HEK293 (cell line): ENCODE measurements at regions not wholly inside any gene's neighbourhood (a gene's known extent, or its start where the extent isn't known, plus 50 kb on each side); places are given as distances from the start of the nearest gene placed in this dataset.

Experiments
- CTCF ChIA-PET: fragments of 350-600 bp; formaldehyde crosslinking; extraction: SDS; loops from one replicate; lab custom pipeline; 2021; ENCODE audit warnings: antibody characterized with exemption; lab: Yijun Ruan, JAX
- POLR2A ChIA-PET: fragments of 300-600 bp; formaldehyde crosslinking; extraction: SDS; loops from one replicate; lab custom pipeline; 2020; ENCODE audit warnings: antibody characterized with exemption, inconsistent platforms; lab: Yijun Ruan, JAX
- H3K27ac ChIP-seq: fragments of 200-500 bp; sonication (Bioruptor generic); 2 replicates; pipeline ENCODE4 v1.5.1; 2014; ENCODE audit warnings: low read depth, low read length, control low read depth, inconsistent platforms; ENCODE audit errors: extremely low read depth
- H3K36me3 ChIP-seq, 2 experiments: fragments of 200-500 bp in 1 of 2; sonication (Bioruptor generic) in 1 of 2; 1 replicate in 1 of 2; 2 replicates in 1 of 2; pipeline ENCODE4 v1.5.1; 2014 to 2017; ENCODE audit warnings: inconsistent platforms in 2 of 2, low read length in 2 of 2; ENCODE audit not compliant: control insufficient read depth in 2 of 2, insufficient read depth in 1 of 2
- H3K4me1 ChIP-seq: fragments of 200-500 bp; sonication (Bioruptor generic); 2 replicates; pipeline ENCODE4 v1.5.1; 2014; ENCODE audit warnings: mild to moderate bottlenecking, low read length, inconsistent platforms; ENCODE audit not compliant: control insufficient read depth, insufficient read depth
- H3K4me3 ChIP-seq: 2 replicates; pipeline ENCODE4 v1.5.1; 2011; ENCODE audit warnings: low read depth, mild to moderate bottlenecking, control low read depth, low read length, moderate library complexity
- H3K9me3 ChIP-seq: fragments of 200-500 bp; sonication (Bioruptor generic); 2 replicates; pipeline ENCODE4 v1.5.1; 2014; ENCODE audit warnings: low read depth, low read length, inconsistent platforms; ENCODE audit not compliant: control insufficient read depth, insufficient read depth
- FEZF1 ChIP-seq: fragments of 450-650 bp; formaldehyde crosslinking; IDR thresholded peaks from 2 replicates; pipeline ENCODE4 v1.5.1; 2016; ENCODE audit warnings: missing biosample characterization, missing genetic modification characterization
- OSR2 ChIP-seq: fragments of 450-650 bp; formaldehyde crosslinking; IDR thresholded peaks from 2 replicates; pipeline ENCODE4 v1.5.1; 2016; ENCODE audit warnings: missing biosample characterization, missing genetic modification characterization
- SCRT2 ChIP-seq: fragments of 450-650 bp; formaldehyde crosslinking; IDR thresholded peaks from 2 replicates; pipeline ENCODE4 v1.5.1; 2016; ENCODE audit warnings: missing biosample characterization, missing genetic modification characterization
- ZBTB1 ChIP-seq: fragments of 450-650 bp; formaldehyde crosslinking; IDR thresholded peaks from 2 replicates; pipeline ENCODE4 v1.5.1; 2016; ENCODE audit warnings: missing biosample characterization, missing genetic modification characterization
- ZBTB48 ChIP-seq: fragments of 450-650 bp; formaldehyde crosslinking; IDR thresholded peaks from 2 replicates; pipeline ENCODE4 v1.5.1; 2016; ENCODE audit warnings: missing biosample characterization, missing genetic modification characterization
- ZNF10 ChIP-seq: fragments of 450-650 bp; formaldehyde crosslinking; IDR thresholded peaks from 2 replicates; pipeline ENCODE4 v1.5.1; 2017; ENCODE audit warnings: missing biosample characterization, missing genetic modification characterization
- ZNF112 ChIP-seq: fragments of 450-650 bp; formaldehyde crosslinking; IDR thresholded peaks from 2 replicates; pipeline ENCODE4 v1.5.0; 2017; ENCODE audit warnings: missing biosample characterization, missing genetic modification characterization
- ZNF133 ChIP-seq: fragments of 450-650 bp; formaldehyde crosslinking; IDR thresholded peaks from 2 replicates; pipeline ENCODE4 v1.5.1; 2016; ENCODE audit warnings: missing biosample characterization, missing genetic modification characterization
- ZNF184 ChIP-seq: fragments of 450-650 bp; IDR thresholded peaks from 2 replicates; pipeline ENCODE4 v1.5.1; 2018; ENCODE audit warnings: missing biosample characterization, mild to moderate bottlenecking, missing genetic modification characterization
- ZNF223 ChIP-seq: fragments of 450-650 bp; formaldehyde crosslinking; IDR thresholded peaks from 2 replicates; pipeline ENCODE4 v1.5.1; 2016; ENCODE audit warnings: missing biosample characterization, missing genetic modification characterization
- ZNF350 ChIP-seq: fragments of 450-650 bp; formaldehyde crosslinking; IDR thresholded peaks from 2 replicates; pipeline ENCODE4 v1.5.0; 2017; ENCODE audit warnings: missing biosample characterization, mild to moderate bottlenecking, missing genetic modification characterization
- ZNF416 ChIP-seq: fragments of 450-650 bp; formaldehyde crosslinking; IDR thresholded peaks from 2 replicates; pipeline ENCODE4 v1.5.1; 2016; ENCODE audit warnings: missing biosample characterization, missing genetic modification characterization
- ZNF549 ChIP-seq: fragments of 450-650 bp; IDR thresholded peaks from 2 replicates; pipeline ENCODE4 v1.5.1; 2018; ENCODE audit warnings: missing biosample characterization, missing genetic modification characterization, mild to moderate bottlenecking, inconsistent platforms, moderate library complexity
- ZNF707 ChIP-seq: fragments of 450-650 bp; formaldehyde crosslinking; IDR thresholded peaks from 2 replicates; pipeline ENCODE4 v1.5.1; 2016; ENCODE audit warnings: missing biosample characterization, missing genetic modification characterization
- ZNF777 ChIP-seq: fragments of 450-650 bp; formaldehyde crosslinking; IDR thresholded peaks from 2 replicates; pipeline ENCODE4 v1.5.1; 2017; ENCODE audit warnings: missing biosample characterization, missing genetic modification characterization, borderline replicate concordance
- ZNF785 ChIP-seq: fragments of 450-650 bp; formaldehyde crosslinking; IDR thresholded peaks from 2 replicates; pipeline ENCODE4 v1.5.1; 2016; ENCODE audit warnings: missing biosample characterization, missing genetic modification characterization
- ZSCAN16 ChIP-seq: fragments of 450-650 bp; formaldehyde crosslinking; IDR thresholded peaks from 2 replicates; pipeline ENCODE4 v1.5.1; 2016; ENCODE audit warnings: missing biosample characterization, missing genetic modification characterization
- ZSCAN23 ChIP-seq: fragments of 450-650 bp; formaldehyde crosslinking; IDR thresholded peaks from 2 replicates; pipeline ENCODE4 v1.5.1; 2016; ENCODE audit warnings: missing biosample characterization, missing genetic modification characterization
- TF ChIP-seq, protein P1 (sequence below): fragments of 450-650 bp; formaldehyde crosslinking; IDR thresholded peaks from 2 replicates; pipeline ENCODE4 v1.5.1; 2016; ENCODE audit warnings: missing biosample characterization, missing genetic modification characterization
- TF ChIP-seq, protein P2 (sequence below): fragments of 450-650 bp; formaldehyde crosslinking; IDR thresholded peaks from 2 replicates; pipeline ENCODE4 v1.5.1; 2016; ENCODE audit warnings: missing biosample characterization, missing genetic modification characterization
- TF ChIP-seq, protein P3 (sequence below): fragments of 450-650 bp; formaldehyde crosslinking; IDR thresholded peaks from 2 replicates; pipeline ENCODE4 v1.5.1; 2016; ENCODE audit warnings: missing biosample characterization, missing genetic modification characterization, borderline replicate concordance

DNA sequence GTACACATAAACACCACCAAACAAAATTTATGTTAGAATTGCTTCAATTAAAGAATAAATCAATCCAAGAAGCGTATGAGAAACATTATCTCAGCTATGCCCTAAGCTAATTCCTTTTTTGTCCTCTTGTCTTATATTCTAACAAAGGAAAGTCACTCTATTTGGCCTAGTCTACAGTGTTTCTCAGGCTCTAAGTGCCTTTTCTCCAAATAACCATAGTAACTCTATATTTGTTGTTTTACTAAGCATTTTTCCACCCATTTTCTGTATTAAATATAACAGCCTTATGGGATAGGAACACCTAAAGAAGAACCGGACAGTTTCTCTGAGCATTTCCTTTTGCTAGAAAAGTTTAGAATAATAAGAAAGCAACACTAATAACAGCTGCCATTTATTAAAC is 120.1 kb upstream of the MTAP start:
- no peak overlapping the region for H3K27ac ChIP-seq
- H3K4me1 ChIP-seq = peaks cover 19% of the 10 kb centered on the region
- no peak overlapping the region for H3K4me3 ChIP-seq
- no peaks in the 10 kb centered on the region for H3K36me3 ChIP-seq
- H3K9me3 ChIP-seq = no peaks in the 10 kb centered on the region
- TF ChIP-seq ZNF707 (tag by site-specific recombination) (no peak), ZNF350 (tag by site-specific recombination) (no peak), ZNF184 (tag by site-specific recombination) (no peak), ZNF112 (no peak), ZSCAN23 (no peak), ZSCAN16 (tag by site-specific recombination) (no peak), ZNF777 (no peak), ZNF785 (tag by site-specific recombination) (no peak), ZNF223 (tag by site-specific recombination) (no peak), ZNF133 (no peak), ZBTB1 (tag by site-specific recombination) (no peak), ZNF416 (tag by site-specific recombination) (no peak), ZNF549 (tag by site-specific recombination) (no peak)
- TF ChIP-seq, protein P1, sequence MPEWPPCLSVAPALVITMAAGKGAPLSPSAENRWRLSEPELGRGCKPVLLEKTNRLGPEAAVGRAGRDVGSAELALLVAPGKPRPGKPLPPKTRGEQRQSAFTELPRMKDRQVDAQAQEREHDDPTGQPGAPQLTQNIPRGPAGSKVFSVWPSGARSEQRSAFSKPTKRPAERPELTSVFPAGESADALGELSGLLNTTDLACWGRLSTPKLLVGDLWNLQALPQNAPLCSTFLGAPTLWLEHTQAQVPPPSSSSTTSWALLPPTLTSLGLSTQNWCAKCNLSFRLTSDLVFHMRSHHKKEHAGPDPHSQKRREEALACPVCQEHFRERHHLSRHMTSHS (tag by site-specific recombination) = no peak
- TF ChIP-seq, protein P2, sequence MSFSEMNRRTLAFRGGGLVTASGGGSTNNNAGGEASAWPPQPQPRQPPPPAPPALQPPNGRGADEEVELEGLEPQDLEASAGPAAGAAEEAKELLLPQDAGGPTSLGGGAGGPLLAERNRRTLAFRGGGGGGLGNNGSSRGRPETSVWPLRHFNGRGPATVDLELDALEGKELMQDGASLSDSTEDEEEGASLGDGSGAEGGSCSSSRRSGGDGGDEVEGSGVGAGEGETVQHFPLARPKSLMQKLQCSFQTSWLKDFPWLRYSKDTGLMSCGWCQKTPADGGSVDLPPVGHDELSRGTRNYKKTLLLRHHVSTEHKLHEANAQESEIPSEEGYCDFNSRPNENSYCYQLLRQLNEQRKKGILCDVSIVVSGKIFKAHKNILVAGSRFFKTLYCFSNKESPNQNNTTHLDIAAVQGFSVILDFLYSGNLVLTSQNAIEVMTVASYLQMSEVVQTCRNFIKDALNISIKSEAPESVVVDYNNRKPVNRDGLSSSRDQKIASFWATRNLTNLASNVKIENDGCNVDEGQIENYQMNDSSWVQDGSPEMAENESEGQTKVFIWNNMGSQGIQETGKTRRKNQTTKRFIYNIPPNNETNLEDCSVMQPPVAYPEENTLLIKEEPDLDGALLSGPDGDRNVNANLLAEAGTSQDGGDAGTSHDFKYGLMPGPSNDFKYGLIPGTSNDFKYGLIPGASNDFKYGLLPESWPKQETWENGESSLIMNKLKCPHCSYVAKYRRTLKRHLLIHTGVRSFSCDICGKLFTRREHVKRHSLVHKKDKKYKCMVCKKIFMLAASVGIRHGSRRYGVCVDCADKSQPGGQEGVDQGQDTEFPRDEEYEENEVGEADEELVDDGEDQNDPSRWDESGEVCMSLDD (tag by site-specific recombination) = no peak
- ChIA-PET POLR2A (interaction anchor here (1.4 kb wide), 1 partner anchor 106 kb away, joined by 5 read pairs; no protein-coding TSS in a partner anchor), CTCF (interaction anchor here (1.3 to 1.6 kb wide), 2 partner anchors 27 to 108 kb away, joined by 4 to 5 read pairs; no protein-coding TSS in a partner anchor)

DNA sequence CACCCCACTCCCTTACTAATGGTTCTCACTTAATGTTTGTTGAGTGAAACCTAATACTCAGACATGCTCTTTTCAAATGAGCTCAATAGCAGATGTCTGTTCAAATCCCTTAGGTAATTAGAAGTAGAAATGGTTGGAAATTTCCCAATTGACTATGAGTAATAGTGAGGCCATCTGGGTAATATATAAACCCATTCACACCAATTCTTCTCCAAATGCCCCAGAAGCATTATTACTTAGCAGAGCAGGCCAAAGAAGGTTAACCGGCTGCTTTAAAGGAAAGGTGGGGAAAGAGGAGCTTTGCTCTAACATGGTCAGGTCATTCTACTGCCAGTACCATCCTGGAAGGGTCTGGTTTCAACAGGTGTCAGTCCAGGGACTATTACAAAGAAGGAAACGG is 119.5 kb upstream of the MTAP start:
- Histone ChIP-seq H3K4me3 (no peak overlapping the region), H3K36me3 (no peaks in the 10 kb centered on the region), H3K4me1 (peaks cover 19% of the 10 kb centered on the region), H3K27ac (no peak overlapping the region), H3K9me3 (no peaks in the 10 kb centered on the region)
- ChIA-PET POLR2A (interaction anchor here (1.4 kb wide), 1 partner anchor 107 kb away, joined by 5 read pairs; no protein-coding TSS in a partner anchor), CTCF (interaction anchor here (1.6 kb wide), 1 partner anchor 26 kb away, joined by 4 read pairs; no protein-coding TSS in a partner anchor)
- TF ChIP-seq ZBTB48 (tag by site-specific recombination) = peak; percentile 87
- TF ChIP-seq FEZF1 (tag by site-specific recombination) = peak; percentile 40; the same call in 1 of the 2 replicates
- no peak for TF ChIP-seq ZNF549 (tag by site-specific recombination)
- TF ChIP-seq SCRT2 (tag by site-specific recombination) = peak; percentile 84

DNA sequence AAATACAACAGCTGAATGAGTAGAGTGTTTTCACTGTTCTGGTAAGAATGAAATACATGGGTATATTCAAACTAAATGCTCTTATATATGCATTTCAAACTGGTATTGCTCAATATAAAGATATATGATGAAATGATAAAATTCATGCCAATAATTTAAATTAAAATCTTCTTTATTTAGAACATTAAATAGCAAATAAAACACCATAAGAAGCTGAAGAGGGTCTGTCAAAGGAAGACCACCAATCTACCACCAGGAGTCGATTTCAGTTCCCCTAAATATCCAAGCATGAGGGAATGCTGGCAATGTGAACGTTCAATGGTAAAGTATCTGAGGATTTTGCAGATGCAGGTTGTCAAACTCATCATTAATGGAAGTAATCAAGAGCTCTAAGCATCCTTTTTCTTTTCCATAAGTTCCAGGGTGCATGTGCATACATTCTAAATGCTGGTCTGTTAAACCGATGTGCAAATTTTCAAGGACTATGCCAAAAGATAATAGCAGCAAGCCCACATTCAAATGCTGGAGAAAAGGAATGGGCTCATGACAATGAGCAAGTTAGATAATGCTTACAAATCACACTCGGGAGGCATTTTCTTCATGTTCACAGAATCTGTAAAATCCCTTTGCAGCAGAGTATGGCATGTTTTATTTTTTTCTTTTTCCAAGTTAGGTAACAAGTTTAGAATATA is 118.8 kb upstream of the MTAP start:
- no peak overlapping the region for H3K27ac ChIP-seq
- H3K4me1 ChIP-seq = peaks cover 19% of the 10 kb centered on the region
- POLR2A ChIA-PET = no interaction called here
- H3K4me3 ChIP-seq = no peak overlapping the region
- CTCF ChIA-PET = interaction anchor here (1.0 kb wide), 1 partner anchor 25 kb away, joined by 3 read pairs; no protein-coding TSS in a partner anchor
- no peaks in the 10 kb centered on the region for H3K9me3 ChIP-seq
- no peaks in the 10 kb centered on the region for H3K36me3 ChIP-seq
- TF ChIP-seq ZNF785 (tag by site-specific recombination) (no peak), ZNF777 (no peak), OSR2 (tag by site-specific recombination) (no peak), SCRT2 (tag by site-specific recombination) (0 out of 2 replicates have a peak, but pooled peaks have one; percentile 6), ZNF10 (no peak)
- TF ChIP-seq, protein P2 (tag by site-specific recombination) = no peak
- TF ChIP-seq, protein P3, sequence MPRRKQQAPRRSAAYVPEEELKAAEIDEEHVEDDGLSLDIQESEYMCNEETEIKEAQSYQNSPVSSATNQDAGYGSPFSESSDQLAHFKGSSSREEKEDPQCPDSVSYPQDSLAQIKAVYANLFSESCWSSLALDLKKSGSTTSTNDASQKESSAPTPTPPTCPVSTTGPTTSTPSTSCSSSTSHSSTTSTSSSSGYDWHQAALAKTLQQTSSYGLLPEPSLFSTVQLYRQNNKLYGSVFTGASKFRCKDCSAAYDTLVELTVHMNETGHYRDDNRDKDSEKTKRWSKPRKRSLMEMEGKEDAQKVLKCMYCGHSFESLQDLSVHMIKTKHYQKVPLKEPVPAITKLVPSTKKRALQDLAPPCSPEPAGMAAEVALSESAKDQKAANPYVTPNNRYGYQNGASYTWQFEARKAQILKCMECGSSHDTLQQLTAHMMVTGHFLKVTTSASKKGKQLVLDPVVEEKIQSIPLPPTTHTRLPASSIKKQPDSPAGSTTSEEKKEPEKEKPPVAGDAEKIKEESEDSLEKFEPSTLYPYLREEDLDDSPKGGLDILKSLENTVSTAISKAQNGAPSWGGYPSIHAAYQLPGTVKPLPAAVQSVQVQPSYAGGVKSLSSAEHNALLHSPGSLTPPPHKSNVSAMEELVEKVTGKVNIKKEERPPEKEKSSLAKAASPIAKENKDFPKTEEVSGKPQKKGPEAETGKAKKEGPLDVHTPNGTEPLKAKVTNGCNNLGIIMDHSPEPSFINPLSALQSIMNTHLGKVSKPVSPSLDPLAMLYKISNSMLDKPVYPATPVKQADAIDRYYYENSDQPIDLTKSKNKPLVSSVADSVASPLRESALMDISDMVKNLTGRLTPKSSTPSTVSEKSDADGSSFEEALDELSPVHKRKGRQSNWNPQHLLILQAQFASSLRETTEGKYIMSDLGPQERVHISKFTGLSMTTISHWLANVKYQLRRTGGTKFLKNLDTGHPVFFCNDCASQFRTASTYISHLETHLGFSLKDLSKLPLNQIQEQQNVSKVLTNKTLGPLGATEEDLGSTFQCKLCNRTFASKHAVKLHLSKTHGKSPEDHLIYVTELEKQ (tag by site-specific recombination) = no peak
